RWPE1 (cell line): ENCODE measurements at regions not wholly inside any gene's neighbourhood (a gene's known extent, or its start where the extent isn't known, plus 50 kb on each side); places are given as distances from the start of the nearest gene placed in this dataset.

Experiments
- CTCF ChIA-PET: fragments of 350-600 bp; sonication (Branson Sonifier 250); formaldehyde crosslinking; extraction: SDS; loops from one replicate; lab custom pipeline; 2021; lab: Yijun Ruan, JAX
- POLR2A ChIA-PET: fragments of 400-600 bp; formaldehyde crosslinking; extraction: SDS; loops from one replicate; lab custom pipeline; 2020; ENCODE audit warnings: antibody characterized with exemption; ENCODE audit not compliant: low non-redundant PET; lab: Yijun Ruan, JAX
- DNase-seq: peaks from one replicate; pipeline ENCODE4 v3.0.0; 2012; ENCODE audit warnings: low spot score
- H3K27ac ChIP-seq: fragments of 450-650 bp; 2 replicates; pipeline ENCODE4 v1.5.1; 2017
- CTCF ChIP-seq: fragments of 450-650 bp; conservative IDR thresholded peaks from 2 replicates; pipeline ENCODE4 v1.5.1; 2017; ENCODE audit warnings: low read depth, mild to moderate bottlenecking

DNA sequence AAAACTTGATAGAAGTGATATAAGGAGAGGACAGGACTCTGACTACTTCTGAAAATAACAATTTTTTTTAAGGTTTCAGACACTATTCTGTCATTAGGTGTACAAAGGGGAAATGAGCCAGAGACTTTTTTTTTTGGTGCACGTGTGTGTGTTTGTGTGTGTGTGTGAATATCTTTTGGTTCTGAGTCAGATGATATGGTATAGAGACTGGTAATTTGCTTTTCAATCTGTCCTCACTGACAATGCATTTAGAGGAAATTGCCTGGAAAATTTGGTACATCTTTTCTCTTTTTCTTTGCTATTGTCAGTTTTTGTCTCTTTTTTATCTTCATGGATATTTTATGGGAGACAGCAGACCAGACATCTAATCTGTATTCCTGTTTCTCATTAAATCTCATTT lies 59.3 kb downstream of the DDIT4L start:
- TF ChIP-seq CTCF, result no peak
- ChIA-PET POLR2A (no interaction called here), CTCF (no interaction called here)
- DNase-seq, result no peak
- H3K27ac ChIP-seq, result no peak overlapping the region

- ChIA-PET CTCF (no interaction called here), POLR2A (no interaction called here)
- H3K27ac ChIP-seq, result no peak overlapping the region
- DNase-seq, result no peak
- no peak for TF ChIP-seq CTCF
Observed at GRCh38 chr4:100130491-100130890, 59.8 kb downstream of the DDIT4L start.

- POLR2A ChIA-PET, result no interaction called here
- H3K27ac ChIP-seq, result no peak overlapping the region
- CTCF ChIA-PET, result no interaction called here
- TF ChIP-seq CTCF, result no peak
- no peak for DNase-seq
Observed at GRCh38 chr4:100129774-100130173, 60.5 kb downstream of the DDIT4L start.

- no peak for DNase-seq
- H3K27ac ChIP-seq, result no peak overlapping the region
- POLR2A ChIA-PET, result no interaction called here
- CTCF ChIA-PET, result interaction anchor here (0.8 to 0.9 kb wide), 2 partner anchors 10 to 1743 kb away, joined by 3 to 4 read pairs; no protein-coding TSS in a partner anchor
- TF ChIP-seq CTCF, result no peak
Observed at GRCh38 chr4:100128338-100128737, 61.9 kb downstream of the DDIT4L start.

DNA sequence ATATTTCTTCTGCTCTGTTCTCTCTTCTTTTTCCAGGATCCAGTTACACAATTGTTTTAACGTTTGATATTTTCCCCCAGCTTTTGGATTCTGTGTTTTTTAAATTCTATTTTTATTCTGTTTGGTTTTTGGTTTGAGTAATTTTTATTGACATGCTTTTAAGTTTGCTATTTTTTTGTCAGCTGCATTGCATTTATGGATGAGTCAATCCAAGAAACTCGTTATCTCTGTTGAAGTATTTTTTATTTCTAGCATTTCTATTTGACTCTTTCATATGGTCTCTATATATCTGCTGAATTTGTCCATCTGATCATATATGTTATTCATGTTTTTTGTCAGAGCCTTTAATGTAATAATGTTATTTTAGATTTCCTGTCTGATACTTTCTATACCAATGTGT lies 65.6 kb downstream of the DDIT4L start:
- DNase-seq, result no peak
- TF ChIP-seq CTCF, result no peak
- POLR2A ChIA-PET, result no interaction called here
- CTCF ChIA-PET, result interaction anchor here (0.6 kb wide), 1 partner anchor 12 kb away, joined by 3 read pairs; no protein-coding TSS in a partner anchor
- no peak overlapping the region for H3K27ac ChIP-seq

DNA sequence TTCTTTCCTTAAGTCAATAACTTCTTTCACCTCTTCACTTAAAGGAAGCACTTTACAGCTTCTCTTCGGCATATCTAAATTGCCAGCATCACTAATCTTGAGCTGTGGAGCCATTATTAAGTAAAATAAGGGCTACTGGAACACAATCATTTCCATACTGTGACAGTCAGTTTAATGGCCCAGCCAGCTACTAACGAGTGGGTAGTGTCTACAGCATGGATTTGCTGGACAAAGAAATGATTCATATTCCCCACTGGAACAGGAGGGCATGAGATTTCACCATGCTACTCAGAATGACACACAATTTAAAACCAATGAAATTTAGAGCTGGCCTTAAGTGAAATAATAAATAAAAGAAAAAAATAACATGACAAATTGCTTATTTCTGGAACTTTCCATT lies 72.1 kb downstream of the DDIT4L start:
- no peak overlapping the region for H3K27ac ChIP-seq
- DNase-seq, result no peak
- ChIA-PET CTCF (interaction anchor here (0.9 kb wide), 1 partner anchor 10 kb away, joined by 3 read pairs; no protein-coding TSS in a partner anchor), POLR2A (no interaction called here)
- TF ChIP-seq CTCF, result no peak
